ENCODE measurements at regions not wholly inside any gene's neighbourhood (a gene's known extent, or its start where the extent isn't known, plus 50 kb on each side); places are given as distances from the start of the nearest gene placed in this dataset.

DNA sequence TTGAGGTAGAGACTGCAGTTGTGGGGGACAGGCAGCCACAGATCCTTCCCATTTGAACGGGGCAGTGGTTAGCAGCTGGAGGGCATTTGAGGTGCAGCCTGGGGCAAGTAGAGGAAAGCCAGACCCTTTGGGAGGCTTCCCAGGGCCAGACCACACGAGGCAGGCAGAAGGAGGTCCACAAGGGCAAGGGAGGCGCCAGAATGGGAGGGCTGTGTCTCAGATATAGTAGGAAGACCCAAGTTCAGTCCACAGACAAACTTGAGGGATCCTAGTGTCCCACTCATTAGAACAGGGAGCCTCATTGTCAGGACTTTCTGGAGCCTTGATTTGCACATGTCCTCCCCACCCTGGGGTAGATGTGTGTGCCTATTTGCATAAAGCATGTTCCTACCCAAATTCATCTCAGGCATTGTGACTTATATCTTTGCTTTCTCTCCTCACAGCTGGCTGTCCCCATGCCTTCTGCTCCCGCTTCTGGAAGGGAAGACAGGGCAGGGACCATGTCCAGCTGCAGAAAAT, 166.0 kb downstream of the VEGFA start:
- TF ChIP-seq, protein P1, sequence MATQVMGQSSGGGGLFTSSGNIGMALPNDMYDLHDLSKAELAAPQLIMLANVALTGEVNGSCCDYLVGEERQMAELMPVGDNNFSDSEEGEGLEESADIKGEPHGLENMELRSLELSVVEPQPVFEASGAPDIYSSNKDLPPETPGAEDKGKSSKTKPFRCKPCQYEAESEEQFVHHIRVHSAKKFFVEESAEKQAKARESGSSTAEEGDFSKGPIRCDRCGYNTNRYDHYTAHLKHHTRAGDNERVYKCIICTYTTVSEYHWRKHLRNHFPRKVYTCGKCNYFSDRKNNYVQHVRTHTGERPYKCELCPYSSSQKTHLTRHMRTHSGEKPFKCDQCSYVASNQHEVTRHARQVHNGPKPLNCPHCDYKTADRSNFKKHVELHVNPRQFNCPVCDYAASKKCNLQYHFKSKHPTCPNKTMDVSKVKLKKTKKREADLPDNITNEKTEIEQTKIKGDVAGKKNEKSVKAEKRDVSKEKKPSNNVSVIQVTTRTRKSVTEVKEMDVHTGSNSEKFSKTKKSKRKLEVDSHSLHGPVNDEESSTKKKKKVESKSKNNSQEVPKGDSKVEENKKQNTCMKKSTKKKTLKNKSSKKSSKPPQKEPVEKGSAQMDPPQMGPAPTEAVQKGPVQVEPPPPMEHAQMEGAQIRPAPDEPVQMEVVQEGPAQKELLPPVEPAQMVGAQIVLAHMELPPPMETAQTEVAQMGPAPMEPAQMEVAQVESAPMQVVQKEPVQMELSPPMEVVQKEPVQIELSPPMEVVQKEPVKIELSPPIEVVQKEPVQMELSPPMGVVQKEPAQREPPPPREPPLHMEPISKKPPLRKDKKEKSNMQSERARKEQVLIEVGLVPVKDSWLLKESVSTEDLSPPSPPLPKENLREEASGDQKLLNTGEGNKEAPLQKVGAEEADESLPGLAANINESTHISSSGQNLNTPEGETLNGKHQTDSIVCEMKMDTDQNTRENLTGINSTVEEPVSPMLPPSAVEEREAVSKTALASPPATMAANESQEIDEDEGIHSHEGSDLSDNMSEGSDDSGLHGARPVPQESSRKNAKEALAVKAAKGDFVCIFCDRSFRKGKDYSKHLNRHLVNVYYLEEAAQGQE (IDR thresholded peaks at IDR 0.05; ENCODE audit: insufficient read depth in 1 of 2, low read depth in 2 of 2, low read length in 2 of 2): no peak
- TF ChIP-seq POLR2AphosphoS5 (IDR thresholded peaks at IDR 0.05; ENCODE audit: low read depth, low read length): no peak
- no peak for TF ChIP-seq SIN3A (IDR thresholded peaks at IDR 0.05; ENCODE audit: borderline replicate concordance, insufficient read depth, low read length)
- no peak for TF ChIP-seq TAF1 (IDR thresholded peaks at IDR 0.05; ENCODE audit: borderline replicate concordance, insufficient read depth, low read length)
- TF ChIP-seq FOXP2 (optimal IDR thresholded peaks at IDR 0.05; ENCODE audit: borderline replicate concordance, extremely low read depth, extremely low read length, insufficient read depth): no peak

Measured in PFSK-1 (cell line).